Activated CD8-positive, alpha-beta T cell treated with anti-CD3 and anti-CD28 coated beads, Interleukin-2, amount 10 ng/mL, durations not matched to agents 7 days and 5 days (primary cell): ENCODE measurements at regions not wholly inside any gene's neighbourhood (a gene's known extent, or its start where the extent isn't known, plus 50 kb on each side); places are given as distances from the start of the nearest gene placed in this dataset.

Experiments
- ATAC-seq: fragments of 150-1000 bp; cut with Tn5 transposase; one replicate; pipeline ENCODE4 v1.10.0; 2021; ENCODE audit warnings: moderate library complexity
- CTCF ChIA-PET: fragments of 350-600 bp; sonication (Branson Sonifier 250); formaldehyde crosslinking; loops from one replicate; lab custom pipeline; 2021; ENCODE audit warnings: antibody characterized with exemption; lab: Charles Lee
- POLR2A ChIA-PET: fragments of 350-600 bp; sonication (Branson Sonifier 250); formaldehyde crosslinking; loops from one replicate; lab custom pipeline; 2021; ENCODE audit warnings: antibody characterized with exemption; lab: Charles Lee
- DNase-seq: peaks from one replicate; pipeline ENCODE4 v3.0.0-alpha.2; 2020
- H3K27ac Mint-ChIP-seq: one replicate; pipeline ENCODE4 v1.8.0; 2021; ENCODE audit warnings: mild to moderate bottlenecking, mixed read lengths
- H3K27me3 Mint-ChIP-seq: one replicate; pipeline ENCODE4 v1.8.0; 2021; ENCODE audit warnings: low read depth, mixed read lengths
- H3K36me3 Mint-ChIP-seq: one replicate; pipeline ENCODE4 v1.8.0; 2021; ENCODE audit warnings: low read depth, mixed read lengths
- H3K4me1 Mint-ChIP-seq: one replicate; pipeline ENCODE4 v1.8.0; 2021; ENCODE audit warnings: low read depth, mixed read lengths
- H3K4me3 Mint-ChIP-seq: one replicate; pipeline ENCODE4 v1.8.0; 2021; ENCODE audit warnings: mild to moderate bottlenecking, mixed read lengths
- H3K9me3 Mint-ChIP-seq: one replicate; pipeline ENCODE4 v1.8.0; 2022; ENCODE audit warnings: mixed read lengths; ENCODE audit not compliant: insufficient read depth

DNA sequence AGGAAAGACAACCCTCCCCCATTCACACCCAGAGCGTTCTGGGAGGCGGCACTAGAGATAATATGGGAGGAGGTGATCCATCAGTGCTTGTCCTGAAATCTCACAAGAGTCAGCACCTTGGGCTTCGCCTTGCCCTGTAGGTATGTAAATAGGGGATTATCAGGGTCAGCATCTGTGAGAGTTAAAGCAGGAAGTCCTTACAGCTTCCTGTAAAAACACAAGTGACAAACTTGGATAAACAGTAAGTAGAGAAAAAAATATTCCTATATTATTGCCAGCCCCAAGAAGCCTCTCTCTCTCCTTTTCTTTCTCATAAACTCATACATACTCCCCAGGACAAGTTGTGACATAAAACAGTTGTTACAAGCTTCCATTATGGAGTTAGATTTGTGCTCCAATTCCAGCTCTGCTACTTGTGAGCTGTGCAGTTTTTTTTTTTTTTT lies 187.7 kb downstream of the MAF start:
- no peak overlapping the region for H3K4me3 Mint-ChIP-seq
- no peaks in the 10 kb centered on the region for H3K36me3 Mint-ChIP-seq
- ChIA-PET CTCF (no interaction called here), POLR2A (interaction anchor here (0.8 kb wide), 1 partner anchor 140 kb away, joined by 4 read pairs; no protein-coding TSS in a partner anchor)
- no peak for DNase-seq
- peaks cover 11% of the 10 kb centered on the region for H3K27me3 Mint-ChIP-seq
- H3K4me1 Mint-ChIP-seq = peaks cover 28% of the 10 kb centered on the region
- no peaks in the 10 kb centered on the region for H3K9me3 Mint-ChIP-seq
- no peak overlapping the region for H3K27ac Mint-ChIP-seq
- no peak for ATAC-seq

DNA sequence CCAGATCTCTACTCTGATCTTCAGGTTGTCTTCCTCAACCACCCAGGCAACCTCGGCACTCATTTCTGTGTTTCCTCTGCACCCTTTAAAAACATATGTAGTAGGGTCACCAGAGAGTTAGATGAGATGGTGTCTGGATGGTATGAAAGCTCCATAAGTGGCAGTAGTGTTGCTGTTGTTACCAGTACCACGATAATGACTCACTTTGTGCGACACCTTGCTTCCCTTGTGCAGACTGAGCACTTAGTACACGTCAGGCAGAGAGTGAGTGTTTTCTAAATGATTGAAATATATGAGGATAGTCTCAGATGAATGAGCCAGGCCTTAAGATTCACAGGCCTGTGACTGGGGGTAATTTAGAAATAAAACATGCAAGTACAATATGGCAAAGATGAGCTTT lies 188.7 kb downstream of the MAF start:
- ChIA-PET POLR2A (no interaction called here), CTCF (interaction anchor here (0.6 kb wide), 1 partner anchor 12 kb away, joined by 3 read pairs; no protein-coding TSS in a partner anchor)
- Mint-ChIP-seq H3K27me3 (peaks cover 11% of the 10 kb centered on the region), H3K27ac (no peak overlapping the region), H3K9me3 (no peaks in the 10 kb centered on the region), H3K4me1 (peaks cover 25% of the 10 kb centered on the region), H3K36me3 (no peaks in the 10 kb centered on the region), H3K4me3 (no peak overlapping the region)
- ATAC-seq (no peak), DNase-seq (no peak)

DNA sequence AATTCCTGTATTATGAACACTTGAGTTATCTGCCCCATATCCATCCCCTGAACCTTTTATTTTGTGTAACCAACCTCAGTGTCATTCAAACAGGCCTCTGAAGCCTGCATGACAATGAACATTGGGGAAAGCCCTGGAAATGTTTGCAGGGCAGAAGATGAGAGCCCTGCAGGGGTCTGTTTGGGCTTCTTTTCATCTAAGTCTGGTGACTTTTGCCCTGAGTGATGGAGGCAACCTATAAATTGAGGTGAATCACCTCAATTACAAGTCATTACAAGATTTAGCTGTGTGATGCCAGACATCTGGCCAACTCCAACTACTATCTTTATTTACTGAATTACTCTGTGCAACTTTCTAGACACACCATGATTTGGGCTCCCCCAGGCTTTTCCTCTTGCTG lies 189.2 kb downstream of the MAF start:
- POLR2A ChIA-PET = no interaction called here
- Mint-ChIP-seq H3K27ac (no peak overlapping the region), H3K4me1 (peaks cover 20% of the 10 kb centered on the region), H3K27me3 (peaks cover 11% of the 10 kb centered on the region), H3K4me3 (no peak overlapping the region), H3K9me3 (no peaks in the 10 kb centered on the region), H3K36me3 (no peaks in the 10 kb centered on the region)
- CTCF ChIA-PET = interaction anchor here (0.6 kb wide), 1 partner anchor 12 kb away, joined by 3 read pairs; no protein-coding TSS in a partner anchor
- ATAC-seq (no peak), DNase-seq (no peak)

DNA sequence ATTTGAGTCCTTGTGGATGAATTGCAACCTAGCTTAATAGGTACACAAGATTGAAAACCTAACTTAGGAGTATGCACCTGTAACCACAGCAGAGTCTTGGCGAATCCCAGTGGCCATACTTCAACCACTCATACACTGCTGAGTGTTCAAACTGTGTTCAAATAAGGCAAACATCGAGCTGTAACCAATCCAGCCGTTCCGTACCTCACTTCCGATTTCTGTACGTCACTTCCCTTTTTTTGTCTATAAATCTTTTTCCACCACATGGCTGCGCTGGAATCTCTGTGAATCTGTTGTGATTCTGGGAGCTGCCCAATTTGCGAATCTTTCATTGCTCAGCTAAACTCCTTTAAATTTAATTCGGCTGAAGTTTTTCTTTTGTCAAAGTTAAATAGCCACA lies 190.6 kb downstream of the MAF start:
- POLR2A ChIA-PET = no interaction called here
- no peak for DNase-seq
- H3K27ac Mint-ChIP-seq = no peak overlapping the region

DNA sequence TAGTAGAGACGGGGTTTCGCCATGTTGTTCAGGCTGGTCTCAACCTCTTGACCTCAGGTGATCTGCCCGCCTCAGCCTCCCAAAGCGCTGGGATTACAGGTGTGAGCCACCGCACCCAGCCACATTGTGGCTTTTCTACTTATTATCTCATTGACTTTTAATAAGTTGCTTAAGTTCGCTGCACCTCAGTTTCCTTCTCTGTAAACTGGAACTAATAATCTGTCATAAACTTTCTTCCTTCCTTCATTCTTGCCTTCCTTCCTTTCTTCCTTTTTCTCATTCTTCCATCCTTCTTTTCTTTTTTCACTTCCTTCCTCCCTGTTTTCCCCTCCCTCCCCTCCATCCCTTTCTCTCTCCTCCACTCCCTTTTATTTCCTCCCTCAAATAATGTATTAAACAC lies 192.2 kb downstream of the MAF start:
- Mint-ChIP-seq H3K36me3 (no peaks in the 10 kb centered on the region), H3K4me3 (no peak overlapping the region), H3K27me3 (peaks cover 4% of the 10 kb centered on the region), H3K4me1 (peaks cover 5% of the 10 kb centered on the region), H3K27ac (no peak overlapping the region), H3K9me3 (no peaks in the 10 kb centered on the region)
- ATAC-seq = no peak
- CTCF ChIA-PET = no interaction called here
- POLR2A ChIA-PET = no interaction called here
- no peak for DNase-seq

More for the DNA sequence above, 190.6 kb downstream of the MAF start:
- H3K9me3 Mint-ChIP-seq = no peaks in the 10 kb centered on the region
- no peak overlapping the region for H3K4me3 Mint-ChIP-seq
- peaks cover 8% of the 10 kb centered on the region for H3K27me3 Mint-ChIP-seq
- ATAC-seq = no peak
- peaks cover 8% of the 10 kb centered on the region for H3K4me1 Mint-ChIP-seq
- CTCF ChIA-PET = no interaction called here
- H3K36me3 Mint-ChIP-seq = no peaks in the 10 kb centered on the region

DNA sequence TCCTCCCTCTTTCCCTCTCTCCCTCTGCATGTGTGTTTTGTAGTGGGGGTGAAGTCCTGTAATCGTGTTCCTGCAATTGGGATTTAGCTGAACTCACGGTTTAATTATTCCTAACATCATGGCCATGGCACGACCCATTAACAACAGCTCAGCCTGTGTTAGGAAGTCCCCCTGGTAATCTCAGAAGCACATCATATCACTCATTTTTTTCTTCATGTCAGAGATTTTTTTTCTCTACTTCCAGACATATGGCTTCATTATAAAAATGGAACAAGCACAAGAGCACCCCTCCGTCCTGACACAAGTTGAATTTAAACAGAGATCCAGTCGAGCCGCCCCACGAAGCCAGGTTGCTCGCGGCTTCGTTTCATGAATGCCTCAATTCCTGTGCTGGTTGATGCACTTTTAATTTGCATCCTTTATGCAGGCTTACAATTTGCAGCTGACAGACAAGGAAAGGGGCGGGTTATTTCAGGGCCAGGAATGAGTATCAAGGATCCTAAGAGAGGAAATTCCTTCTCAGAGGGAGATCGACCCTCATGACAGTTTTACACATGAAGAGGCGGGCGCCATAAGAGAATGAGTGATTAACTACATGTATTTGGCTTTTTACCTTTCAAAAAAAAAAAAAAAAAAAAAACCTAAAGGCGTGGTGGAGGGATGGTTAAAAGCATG lies 192.9 kb downstream of the MAF start:
- DNase-seq (no peak), ATAC-seq (no peak)
- Mint-ChIP-seq H3K4me1 (peaks cover 1% of the 10 kb centered on the region), H3K36me3 (no peaks in the 10 kb centered on the region), H3K4me3 (no peak overlapping the region), H3K27ac (no peak overlapping the region), H3K9me3 (no peaks in the 10 kb centered on the region), H3K27me3 (peaks cover 4% of the 10 kb centered on the region)
- ChIA-PET POLR2A (no interaction called here), CTCF (no interaction called here)

- DNase-seq = no peak
- Mint-ChIP-seq H3K27me3 (peaks cover 4% of the 10 kb centered on the region), H3K9me3 (no peaks in the 10 kb centered on the region), H3K4me3 (no peak overlapping the region), H3K36me3 (no peaks in the 10 kb centered on the region), H3K27ac (no peak overlapping the region), H3K4me1 (no peaks in the 10 kb centered on the region)
- no peak for ATAC-seq
- ChIA-PET CTCF (no interaction called here), POLR2A (no interaction called here)
These were observed 193.5 kb downstream of the MAF start for GRCh38 chr16:79407005-79407404.

- H3K36me3 Mint-ChIP-seq = no peaks in the 10 kb centered on the region
- no peaks in the 10 kb centered on the region for H3K4me1 Mint-ChIP-seq
- no peak for DNase-seq
- H3K4me3 Mint-ChIP-seq = no peak overlapping the region
- H3K9me3 Mint-ChIP-seq = no peaks in the 10 kb centered on the region
- ATAC-seq = no peak
- H3K27me3 Mint-ChIP-seq = peaks cover 2% of the 10 kb centered on the region
- ChIA-PET CTCF (no interaction called here), POLR2A (no interaction called here)
- no peak overlapping the region for H3K27ac Mint-ChIP-seq
These were observed 196.0 kb downstream of the MAF start for GRCh38 chr16:79404571-79404970.

DNA sequence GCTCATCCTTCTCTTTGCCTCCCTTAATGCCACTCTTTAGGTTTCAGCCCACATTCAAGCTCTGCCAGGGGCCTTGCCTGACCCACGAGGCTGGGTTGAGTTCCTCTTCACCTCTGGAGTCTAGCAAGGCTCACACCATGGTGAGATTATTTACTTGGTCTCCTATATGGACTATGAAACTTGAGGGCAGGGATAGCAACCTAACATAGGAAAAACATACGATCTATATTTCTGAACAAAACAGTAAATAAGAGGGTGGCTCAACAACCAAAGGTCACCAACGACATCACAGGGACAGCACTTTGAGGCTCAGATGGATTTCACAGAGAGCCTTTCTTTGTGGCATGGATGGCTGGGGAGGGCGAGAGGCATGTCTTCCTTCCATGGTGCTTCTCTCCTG lies 197.0 kb downstream of the MAF start:
- CTCF ChIA-PET = no interaction called here
- Mint-ChIP-seq H3K27ac (no peak overlapping the region), H3K4me3 (no peak overlapping the region), H3K27me3 (peaks cover 2% of the 10 kb centered on the region), H3K4me1 (no peaks in the 10 kb centered on the region), H3K9me3 (no peaks in the 10 kb centered on the region), H3K36me3 (no peaks in the 10 kb centered on the region)
- no peak for DNase-seq
- no peak for ATAC-seq
- POLR2A ChIA-PET = no interaction called here

GRCh38 chr16:79402920-79403319 lies 197.6 kb downstream of the MAF start:
- H3K9me3 Mint-ChIP-seq = no peaks in the 10 kb centered on the region
- DNase-seq = no peak
- H3K27ac Mint-ChIP-seq = no peak overlapping the region
- H3K27me3 Mint-ChIP-seq = peaks cover 2% of the 10 kb centered on the region
- H3K4me1 Mint-ChIP-seq = no peaks in the 10 kb centered on the region
- ChIA-PET CTCF (no interaction called here), POLR2A (no interaction called here)
- H3K36me3 Mint-ChIP-seq = no peaks in the 10 kb centered on the region
- no peak overlapping the region for H3K4me3 Mint-ChIP-seq
- ATAC-seq = no peak

- no peaks in the 10 kb centered on the region for H3K4me1 Mint-ChIP-seq
- no peak for ATAC-seq
- no peak overlapping the region for H3K27ac Mint-ChIP-seq
- CTCF ChIA-PET = no interaction called here
- no peaks in the 10 kb centered on the region for H3K9me3 Mint-ChIP-seq
- no peaks in the 10 kb centered on the region for H3K36me3 Mint-ChIP-seq
- DNase-seq = no peak
- H3K27me3 Mint-ChIP-seq = peaks cover 2% of the 10 kb centered on the region
- H3K4me3 Mint-ChIP-seq = no peak overlapping the region
- POLR2A ChIA-PET = no interaction called here
These were observed 198.2 kb downstream of the MAF start for GRCh38 chr16:79402356-79402755.

DNA sequence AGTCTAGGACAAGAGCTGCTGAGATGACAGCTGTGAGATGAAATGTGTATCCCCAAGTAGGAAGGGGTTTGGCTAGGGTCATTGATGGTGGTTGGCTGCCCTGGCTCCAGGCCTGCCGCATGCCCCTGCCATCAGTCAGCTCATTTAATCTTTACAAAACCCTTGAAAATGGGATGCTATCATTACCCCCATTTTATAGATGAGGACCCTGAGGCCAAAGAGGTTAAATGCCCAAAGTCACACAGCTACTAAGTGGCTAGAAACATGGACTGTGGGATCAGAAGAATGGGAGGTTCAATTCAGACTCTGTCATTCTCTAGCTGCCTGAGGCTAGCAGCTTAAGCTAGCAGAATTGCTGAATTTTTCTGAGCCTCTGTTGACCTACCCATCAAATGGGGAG lies 198.8 kb downstream of the MAF start:
- ChIA-PET POLR2A (no interaction called here), CTCF (no interaction called here)
- ATAC-seq (no peak), DNase-seq (no peak)
- no peaks in the 10 kb centered on the region for H3K36me3 Mint-ChIP-seq
- H3K4me3 Mint-ChIP-seq = no peak overlapping the region
- no peaks in the 10 kb centered on the region for H3K9me3 Mint-ChIP-seq
- H3K4me1 Mint-ChIP-seq = no peaks in the 10 kb centered on the region
- peaks cover 2% of the 10 kb centered on the region for H3K27me3 Mint-ChIP-seq
- no peak overlapping the region for H3K27ac Mint-ChIP-seq

- ATAC-seq (no peak), DNase-seq (no peak)
- Mint-ChIP-seq H3K9me3 (no peaks in the 10 kb centered on the region), H3K4me3 (no peak overlapping the region), H3K4me1 (no peaks in the 10 kb centered on the region), H3K36me3 (no peaks in the 10 kb centered on the region), H3K27me3 (peaks cover 2% of the 10 kb centered on the region), H3K27ac (no peak overlapping the region)
- ChIA-PET POLR2A (interaction anchor here (0.6 kb wide), 1 partner anchor 484 kb away, joined by 3 read pairs; no protein-coding TSS in a partner anchor), CTCF (no interaction called here)
These were observed 199.4 kb downstream of the MAF start for GRCh38 chr16:79401157-79401556.
